ENCODE measurements at regions not wholly inside any gene's neighbourhood (a gene's known extent, or its start where the extent isn't known, plus 50 kb on each side); places are given as distances from the start of the nearest gene placed in this dataset.

DNA sequence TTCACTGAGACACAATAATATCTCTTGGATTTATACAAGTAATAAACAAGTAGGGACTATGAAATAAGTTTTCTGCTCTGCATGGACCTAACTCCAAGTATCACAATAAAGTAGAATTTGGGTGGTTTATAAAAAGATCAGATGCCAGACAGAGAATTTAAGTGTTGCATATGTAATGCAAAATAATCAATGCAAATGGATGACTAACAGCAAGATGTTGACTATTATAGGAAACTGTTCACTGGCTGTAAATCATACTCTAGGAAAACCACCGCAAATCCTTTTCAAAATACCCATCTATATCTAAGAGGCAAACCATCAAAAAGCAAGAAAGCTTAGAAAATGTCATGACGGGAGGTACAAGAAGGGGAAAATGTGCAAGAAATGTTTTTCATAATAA lies 539.8 kb upstream of the FAM174A start (continued):
- TF ChIP-seq, protein P1, sequence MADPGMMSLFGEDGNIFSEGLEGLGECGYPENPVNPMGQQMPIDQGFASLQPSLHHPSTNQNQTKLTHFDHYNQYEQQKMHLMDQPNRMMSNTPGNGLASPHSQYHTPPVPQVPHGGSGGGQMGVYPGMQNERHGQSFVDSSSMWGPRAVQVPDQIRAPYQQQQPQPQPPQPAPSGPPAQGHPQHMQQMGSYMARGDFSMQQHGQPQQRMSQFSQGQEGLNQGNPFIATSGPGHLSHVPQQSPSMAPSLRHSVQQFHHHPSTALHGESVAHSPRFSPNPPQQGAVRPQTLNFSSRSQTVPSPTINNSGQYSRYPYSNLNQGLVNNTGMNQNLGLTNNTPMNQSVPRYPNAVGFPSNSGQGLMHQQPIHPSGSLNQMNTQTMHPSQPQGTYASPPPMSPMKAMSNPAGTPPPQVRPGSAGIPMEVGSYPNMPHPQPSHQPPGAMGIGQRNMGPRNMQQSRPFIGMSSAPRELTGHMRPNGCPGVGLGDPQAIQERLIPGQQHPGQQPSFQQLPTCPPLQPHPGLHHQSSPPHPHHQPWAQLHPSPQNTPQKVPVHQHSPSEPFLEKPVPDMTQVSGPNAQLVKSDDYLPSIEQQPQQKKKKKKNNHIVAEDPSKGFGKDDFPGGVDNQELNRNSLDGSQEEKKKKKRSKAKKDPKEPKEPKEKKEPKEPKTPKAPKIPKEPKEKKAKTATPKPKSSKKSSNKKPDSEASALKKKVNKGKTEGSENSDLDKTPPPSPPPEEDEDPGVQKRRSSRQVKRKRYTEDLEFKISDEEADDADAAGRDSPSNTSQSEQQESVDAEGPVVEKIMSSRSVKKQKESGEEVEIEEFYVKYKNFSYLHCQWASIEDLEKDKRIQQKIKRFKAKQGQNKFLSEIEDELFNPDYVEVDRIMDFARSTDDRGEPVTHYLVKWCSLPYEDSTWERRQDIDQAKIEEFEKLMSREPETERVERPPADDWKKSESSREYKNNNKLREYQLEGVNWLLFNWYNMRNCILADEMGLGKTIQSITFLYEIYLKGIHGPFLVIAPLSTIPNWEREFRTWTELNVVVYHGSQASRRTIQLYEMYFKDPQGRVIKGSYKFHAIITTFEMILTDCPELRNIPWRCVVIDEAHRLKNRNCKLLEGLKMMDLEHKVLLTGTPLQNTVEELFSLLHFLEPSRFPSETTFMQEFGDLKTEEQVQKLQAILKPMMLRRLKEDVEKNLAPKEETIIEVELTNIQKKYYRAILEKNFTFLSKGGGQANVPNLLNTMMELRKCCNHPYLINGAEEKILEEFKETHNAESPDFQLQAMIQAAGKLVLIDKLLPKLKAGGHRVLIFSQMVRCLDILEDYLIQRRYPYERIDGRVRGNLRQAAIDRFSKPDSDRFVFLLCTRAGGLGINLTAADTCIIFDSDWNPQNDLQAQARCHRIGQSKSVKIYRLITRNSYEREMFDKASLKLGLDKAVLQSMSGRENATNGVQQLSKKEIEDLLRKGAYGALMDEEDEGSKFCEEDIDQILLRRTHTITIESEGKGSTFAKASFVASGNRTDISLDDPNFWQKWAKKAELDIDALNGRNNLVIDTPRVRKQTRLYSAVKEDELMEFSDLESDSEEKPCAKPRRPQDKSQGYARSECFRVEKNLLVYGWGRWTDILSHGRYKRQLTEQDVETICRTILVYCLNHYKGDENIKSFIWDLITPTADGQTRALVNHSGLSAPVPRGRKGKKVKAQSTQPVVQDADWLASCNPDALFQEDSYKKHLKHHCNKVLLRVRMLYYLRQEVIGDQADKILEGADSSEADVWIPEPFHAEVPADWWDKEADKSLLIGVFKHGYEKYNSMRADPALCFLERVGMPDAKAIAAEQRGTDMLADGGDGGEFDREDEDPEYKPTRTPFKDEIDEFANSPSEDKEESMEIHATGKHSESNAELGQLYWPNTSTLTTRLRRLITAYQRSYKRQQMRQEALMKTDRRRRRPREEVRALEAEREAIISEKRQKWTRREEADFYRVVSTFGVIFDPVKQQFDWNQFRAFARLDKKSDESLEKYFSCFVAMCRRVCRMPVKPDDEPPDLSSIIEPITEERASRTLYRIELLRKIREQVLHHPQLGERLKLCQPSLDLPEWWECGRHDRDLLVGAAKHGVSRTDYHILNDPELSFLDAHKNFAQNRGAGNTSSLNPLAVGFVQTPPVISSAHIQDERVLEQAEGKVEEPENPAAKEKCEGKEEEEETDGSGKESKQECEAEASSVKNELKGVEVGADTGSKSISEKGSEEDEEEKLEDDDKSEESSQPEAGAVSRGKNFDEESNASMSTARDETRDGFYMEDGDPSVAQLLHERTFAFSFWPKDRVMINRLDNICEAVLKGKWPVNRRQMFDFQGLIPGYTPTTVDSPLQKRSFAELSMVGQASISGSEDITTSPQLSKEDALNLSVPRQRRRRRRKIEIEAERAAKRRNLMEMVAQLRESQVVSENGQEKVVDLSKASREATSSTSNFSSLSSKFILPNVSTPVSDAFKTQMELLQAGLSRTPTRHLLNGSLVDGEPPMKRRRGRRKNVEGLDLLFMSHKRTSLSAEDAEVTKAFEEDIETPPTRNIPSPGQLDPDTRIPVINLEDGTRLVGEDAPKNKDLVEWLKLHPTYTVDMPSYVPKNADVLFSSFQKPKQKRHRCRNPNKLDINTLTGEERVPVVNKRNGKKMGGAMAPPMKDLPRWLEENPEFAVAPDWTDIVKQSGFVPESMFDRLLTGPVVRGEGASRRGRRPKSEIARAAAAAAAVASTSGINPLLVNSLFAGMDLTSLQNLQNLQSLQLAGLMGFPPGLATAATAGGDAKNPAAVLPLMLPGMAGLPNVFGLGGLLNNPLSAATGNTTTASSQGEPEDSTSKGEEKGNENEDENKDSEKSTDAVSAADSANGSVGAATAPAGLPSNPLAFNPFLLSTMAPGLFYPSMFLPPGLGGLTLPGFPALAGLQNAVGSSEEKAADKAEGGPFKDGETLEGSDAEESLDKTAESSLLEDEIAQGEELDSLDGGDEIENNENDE (IDR thresholded peaks at IDR 0.05; ENCODE audit: insufficient replicate concordance, low read length) = no peak
- TF ChIP-seq BCL11A (IDR thresholded peaks at IDR 0.05; ENCODE audit: low read depth in 2 of 2, low read length in 2 of 2) = no peak
- TF ChIP-seq BACH1 (IDR thresholded peaks at IDR 0.05; ENCODE audit: low read length) = no peak
- no peak for TF ChIP-seq CBX5 (IDR thresholded peaks at IDR 0.05; ENCODE audit: low read depth, low read length)
- no peak for TF ChIP-seq TCF12 (IDR thresholded peaks at IDR 0.05; ENCODE audit: low read depth, low read length)
- no peak for TF ChIP-seq JUND (IDR thresholded peaks at IDR 0.05; ENCODE audit: low read length)
- no peak for TF ChIP-seq POLR2A (IDR thresholded peaks at IDR 0.05; ENCODE audit: control extremely low read depth in 1 of 2, low read depth in 2 of 2, low read length in 2 of 2)
- TF ChIP-seq SAP30 (IDR thresholded peaks at IDR 0.05; ENCODE audit: insufficient read depth, insufficient replicate concordance, low read length) = no peak
- TF ChIP-seq TAF1 (IDR thresholded peaks at IDR 0.05; ENCODE audit: low read depth, low read length) = no peak
- no peak for TF ChIP-seq CBX8 (IDR thresholded peaks at IDR 0.05; ENCODE audit: borderline replicate concordance, low read depth, low read length)
- no peak for TF ChIP-seq NRF1 (IDR thresholded peaks at IDR 0.05; ENCODE audit: low read depth, low read length)
- no peak for TF ChIP-seq KDM1A (IDR thresholded peaks at IDR 0.05; ENCODE audit: borderline replicate concordance, low read length)
- TF ChIP-seq PHF8 (conservative IDR thresholded peaks at IDR 0.05; ENCODE audit: low read depth, low read length) = no peak
- TF ChIP-seq EGR1 (IDR thresholded peaks at IDR 0.05; ENCODE audit: borderline replicate concordance, low read depth, low read length) = no peak

Data from H1 (cell line).